ENCODE measurements at regions not wholly inside any gene's neighbourhood (a gene's known extent, or its start where the extent isn't known, plus 50 kb on each side); places are given as distances from the start of the nearest gene placed in this dataset.

GRCh38 chr4:77432717-77433417, 172.8 kb upstream of the CXCL13 start:
- peak in 1 of 2 donors; percentile 45 for DNase-seq (ENCODE audit: low read depth in 1 of 2, low spot score in 1 of 2)
- Histone ChIP-seq H3K4me1 (ENCODE audit: low read depth) (no peaks in the 10 kb centered on the region), H3K36me3 (no peaks in the 10 kb centered on the region), H3K9me3 (ENCODE audit: low read depth) (no peaks in the 10 kb centered on the region), H3K4me3 (no peak overlapping the region), H3K27me3 (no peaks in the 10 kb centered on the region), H3K27ac (no peak overlapping the region)
- no peak for TF ChIP-seq CTCF (IDR thresholded peaks at IDR 0.05; ENCODE audit: low read depth, low read length)

GRCh38 chr4:77433418-77433733, 172.2 kb upstream of the CXCL13 start:
- H3K9me3 ChIP-seq (ENCODE audit: low read depth): no peaks in the 10 kb centered on the region
- H3K27me3 ChIP-seq: no peaks in the 10 kb centered on the region
- H3K4me3 ChIP-seq: no peak overlapping the region
- no peaks in the 10 kb centered on the region for H3K36me3 ChIP-seq
- H3K27ac ChIP-seq: no peak overlapping the region
- DNase-seq (ENCODE audit: low read depth in 1 of 2, low spot score in 1 of 2): peak; percentile 68 to 75
- TF ChIP-seq CTCF (IDR thresholded peaks at IDR 0.05; ENCODE audit: low read depth, low read length): peak; percentile 48
- no peaks in the 10 kb centered on the region for H3K4me1 ChIP-seq (ENCODE audit: low read depth)

GRCh38 chr4:77434299-77435092, 171.1 kb upstream of the CXCL13 start:
- H3K27ac ChIP-seq: no peak overlapping the region
- H3K4me1 ChIP-seq (ENCODE audit: low read depth): no peaks in the 10 kb centered on the region
- no peak for TF ChIP-seq CTCF (IDR thresholded peaks at IDR 0.05; ENCODE audit: low read depth, low read length)
- no peaks in the 10 kb centered on the region for H3K27me3 ChIP-seq
- no peaks in the 10 kb centered on the region for H3K36me3 ChIP-seq
- H3K9me3 ChIP-seq (ENCODE audit: low read depth): no peaks in the 10 kb centered on the region
- no peak overlapping the region for H3K4me3 ChIP-seq
- DNase-seq (ENCODE audit: low read depth in 1 of 2, low spot score in 1 of 2): peak in 1 of 2 donors; percentile 21

GRCh38 chr4:77437079-77437478, 168.5 kb upstream of the CXCL13 start:
- Histone ChIP-seq H3K27ac (no peak overlapping the region), H3K9me3 (ENCODE audit: low read depth) (no peaks in the 10 kb centered on the region), H3K27me3 (no peaks in the 10 kb centered on the region), H3K4me3 (no peak overlapping the region), H3K4me1 (ENCODE audit: low read depth) (no peaks in the 10 kb centered on the region), H3K36me3 (no peaks in the 10 kb centered on the region)
- TF ChIP-seq CTCF (IDR thresholded peaks at IDR 0.05; ENCODE audit: low read depth, low read length): no peak
- no peak for DNase-seq (ENCODE audit: low read depth in 1 of 2, low spot score in 1 of 2)

GRCh38 chr4:77438549-77438948, 167.1 kb upstream of the CXCL13 start:
- Histone ChIP-seq H3K27me3 (no peaks in the 10 kb centered on the region), H3K9me3 (ENCODE audit: low read depth) (no peaks in the 10 kb centered on the region), H3K27ac (no peak overlapping the region), H3K4me3 (no peak overlapping the region), H3K36me3 (no peaks in the 10 kb centered on the region), H3K4me1 (ENCODE audit: low read depth) (no peaks in the 10 kb centered on the region)
- DNase-seq (ENCODE audit: low read depth in 1 of 2, low spot score in 1 of 2): no peak
- no peak for TF ChIP-seq CTCF (IDR thresholded peaks at IDR 0.05; ENCODE audit: low read depth, low read length)
